ENCODE measurements at regions not wholly inside any gene's neighbourhood (a gene's known extent, or its start where the extent isn't known, plus 50 kb on each side); places are given as distances from the start of the nearest gene placed in this dataset.

GRCh38 chr20:23151008-23151703 is 65.0 kb upstream of the CD93 start:
- BruUV-seq (replicated peaks), result no TSS peak
- Histone ChIP-seq H3K36me3 (ENCODE audit: control insufficient read depth in 2 of 2, insufficient read depth in 2 of 2, low read length in 1 of 2) (no peaks in the 10 kb centered on the region), H3K9ac (ENCODE audit: control insufficient read depth, insufficient read depth, low read length) (no peak overlapping the region), H3K4me2 (ENCODE audit: control insufficient read depth, insufficient read depth) (no peak overlapping the region), H3K27ac (ENCODE audit: control insufficient read depth, insufficient read depth) (no peak overlapping the region), H2AFZ (ENCODE audit: control insufficient read depth, low read depth, low read length) (no peak overlapping the region), H4K20me1 (ENCODE audit: control insufficient read depth, insufficient read depth) (no peaks in the 10 kb centered on the region), H3K4me1 (ENCODE audit: control insufficient read depth, insufficient read depth, low read length) (peaks cover 25% of the 10 kb centered on the region), H3K27me3 (replicated peaks in 1 of 2; ENCODE audit: control insufficient read depth in 2 of 2, insufficient read depth in 2 of 2, low read length in 1 of 2) (no peaks in the 10 kb centered on the region), H3K79me2 (ENCODE audit: control insufficient read depth, insufficient read depth, low read length) (no peaks in the 10 kb centered on the region), H3K4me3 (no peak overlapping the region), H3K9me3 (replicated peaks; ENCODE audit: control insufficient read depth, insufficient read depth, low read length) (no peaks in the 10 kb centered on the region)
- CTCF ChIA-PET, result interaction anchor here (0.9 to 1.7 kb wide), 3 partner anchors 9 to 50 kb away, joined by 3 to 6 read pairs (median 4); no protein-coding TSS in a partner anchor
- intact Hi-C loops (cut with micrococcal nuclease; ENCODE audit: unreplicated experiment) (no loop called here), in situ Hi-C loops (cut with MboI) (loop anchor here (5.0 kb wide), 1 partner anchor 34 kb away; no protein-coding TSS in a partner anchor)
- no peak for ATAC-seq
- WGBS (ENCODE audit: insufficient coverage, insufficient replicate concordance, low lambda C conversion rate, missing lambda C conversion rate), result 37% methylated on average over 8 of the region's 8 CpGs
- RAD21 ChIA-PET (ENCODE audit: unreplicated experiment), result interaction anchor here (3.0 to 3.1 kb wide), 2 partner anchors 7 to 26 kb away, joined by 12 read pairs; no protein-coding TSS in a partner anchor
- SMC1A ChIA-PET (ENCODE audit: uncharacterized antibody, unreplicated experiment), result interaction anchor here (0.5 to 7.1 kb wide), 9 partner anchors 9 to 50 kb away, joined by 3 to 58 read pairs (median 4); no protein-coding TSS in a partner anchor
- no peak for DNase-seq (ENCODE audit: low read depth, low spot score)
- no peak for TF ChIP-seq ZBTB33 (IDR thresholded peaks at IDR 0.05)
- TF ChIP-seq PRDM15 (CRISPR knock-in tag; IDR thresholded peaks at IDR 0.05), result no peak
- no peak for TF ChIP-seq IKZF1 (conservative IDR thresholded peaks at IDR 0.05)
- TF ChIP-seq SREBF2 (IDR thresholded peaks at IDR 0.05; ENCODE audit: low read length), result no peak
- FAIRE-seq, result no peak
- POLR2A ChIA-PET, result interaction anchor here (1.1 kb wide), 1 partner anchor 13 kb away, joined by 3 read pairs; no protein-coding TSS in a partner anchor

All from GM12878 (cell line).